ENCODE measurements at regions not wholly inside any gene's neighbourhood (a gene's known extent, or its start where the extent isn't known, plus 50 kb on each side); places are given as distances from the start of the nearest gene placed in this dataset.

DNA sequence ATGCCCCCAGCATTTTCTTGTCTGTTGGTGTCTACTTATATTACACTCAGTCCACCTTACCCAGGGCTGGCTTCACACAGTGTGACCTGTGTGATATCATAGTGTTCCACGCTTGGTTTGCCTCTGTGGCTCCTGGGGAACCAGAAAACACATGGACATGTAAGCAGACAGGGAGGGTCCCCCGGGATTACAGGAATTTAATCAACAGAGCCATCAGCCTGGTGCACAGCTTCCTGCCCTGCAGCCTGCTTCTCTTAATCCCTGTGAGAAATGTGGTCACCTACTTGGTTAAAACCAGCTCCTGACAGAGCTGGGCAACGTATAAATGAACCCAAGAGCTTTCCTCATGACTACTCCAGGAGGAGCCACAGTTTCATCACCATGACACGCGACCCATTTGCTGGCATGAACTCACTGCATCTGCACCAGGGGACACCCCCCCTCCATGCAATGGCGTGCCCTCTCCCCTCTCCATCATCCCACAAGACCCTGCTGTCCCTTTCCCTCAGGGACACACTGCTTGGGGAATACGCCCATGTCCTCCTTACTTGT is 152.1 kb downstream of the UQCRFS1 start:
- TF ChIP-seq, protein P1, sequence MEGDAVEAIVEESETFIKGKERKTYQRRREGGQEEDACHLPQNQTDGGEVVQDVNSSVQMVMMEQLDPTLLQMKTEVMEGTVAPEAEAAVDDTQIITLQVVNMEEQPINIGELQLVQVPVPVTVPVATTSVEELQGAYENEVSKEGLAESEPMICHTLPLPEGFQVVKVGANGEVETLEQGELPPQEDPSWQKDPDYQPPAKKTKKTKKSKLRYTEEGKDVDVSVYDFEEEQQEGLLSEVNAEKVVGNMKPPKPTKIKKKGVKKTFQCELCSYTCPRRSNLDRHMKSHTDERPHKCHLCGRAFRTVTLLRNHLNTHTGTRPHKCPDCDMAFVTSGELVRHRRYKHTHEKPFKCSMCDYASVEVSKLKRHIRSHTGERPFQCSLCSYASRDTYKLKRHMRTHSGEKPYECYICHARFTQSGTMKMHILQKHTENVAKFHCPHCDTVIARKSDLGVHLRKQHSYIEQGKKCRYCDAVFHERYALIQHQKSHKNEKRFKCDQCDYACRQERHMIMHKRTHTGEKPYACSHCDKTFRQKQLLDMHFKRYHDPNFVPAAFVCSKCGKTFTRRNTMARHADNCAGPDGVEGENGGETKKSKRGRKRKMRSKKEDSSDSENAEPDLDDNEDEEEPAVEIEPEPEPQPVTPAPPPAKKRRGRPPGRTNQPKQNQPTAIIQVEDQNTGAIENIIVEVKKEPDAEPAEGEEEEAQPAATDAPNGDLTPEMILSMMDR (IDR thresholded peaks at IDR 0.05; ENCODE audit: low read depth, low read length): no peak
- DNase-seq (ENCODE audit: extremely low read depth, low read depth): no peak

DNA sequence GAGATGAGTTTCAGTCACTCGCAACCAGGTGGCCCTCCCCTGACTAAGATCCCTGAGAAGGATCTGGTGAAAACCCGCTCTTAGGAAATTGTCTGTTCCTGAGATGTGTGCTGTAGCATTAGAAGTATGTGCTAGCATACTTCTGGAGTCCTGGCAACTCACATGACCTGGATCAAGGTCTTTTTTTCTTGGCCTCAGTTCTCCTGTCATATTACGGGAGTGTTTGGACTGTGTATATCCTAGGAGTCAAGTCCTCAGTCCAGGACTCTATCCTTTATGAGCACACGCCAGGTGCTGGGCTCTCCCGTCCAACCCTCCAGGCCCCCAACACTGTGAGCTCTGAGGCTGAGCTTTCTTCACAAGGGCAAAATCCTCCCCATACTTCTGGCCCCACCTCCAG is 156.4 kb downstream of the UQCRFS1 start:
- DNase-seq (ENCODE audit: extremely low read depth, low read depth): no peak
- TF ChIP-seq, protein P1 (IDR thresholded peaks at IDR 0.05; ENCODE audit: low read depth, low read length): no peak

DNA sequence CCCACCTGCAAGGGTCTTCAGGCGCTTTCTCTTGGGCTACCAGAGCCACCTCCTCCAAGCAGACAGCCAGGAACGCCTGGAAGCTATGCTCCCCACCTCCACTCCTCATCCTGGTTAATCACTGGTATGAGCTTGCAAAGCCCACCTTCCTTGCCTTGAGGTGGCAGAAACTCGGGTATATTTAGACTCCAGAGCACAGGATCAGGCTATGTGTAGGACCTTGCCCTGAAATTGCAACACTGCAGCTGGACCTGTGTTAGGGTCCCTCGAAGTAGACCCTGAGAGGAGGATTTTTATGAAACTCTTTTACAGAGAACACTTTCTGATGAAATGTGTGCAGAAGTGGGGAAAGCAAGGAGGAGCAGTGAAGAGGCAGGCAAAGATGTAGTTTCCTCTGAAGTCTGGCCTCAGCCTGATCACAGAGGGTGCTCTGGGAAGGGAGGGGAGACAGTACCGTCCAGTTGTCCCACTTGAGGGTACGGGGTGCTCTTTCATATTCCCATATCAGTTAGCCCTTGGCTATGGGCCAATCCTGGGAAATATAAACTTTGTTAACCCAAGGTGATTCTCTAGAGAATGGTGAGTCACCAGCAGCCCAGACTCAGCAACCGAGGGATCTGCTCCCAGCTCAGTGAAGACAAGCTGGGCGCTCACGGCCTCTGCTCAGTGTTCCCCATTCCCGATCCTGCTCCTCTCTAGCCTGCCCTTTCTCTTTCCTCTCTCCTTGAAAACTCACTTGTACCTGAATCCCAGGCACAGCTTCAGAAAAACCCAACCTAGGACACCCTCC is 157.9 kb downstream of the UQCRFS1 start:
- TF ChIP-seq, protein P1 (IDR thresholded peaks at IDR 0.05; ENCODE audit: low read depth, low read length): no peak
- DNase-seq (ENCODE audit: extremely low read depth, low read depth): no peak

DNA sequence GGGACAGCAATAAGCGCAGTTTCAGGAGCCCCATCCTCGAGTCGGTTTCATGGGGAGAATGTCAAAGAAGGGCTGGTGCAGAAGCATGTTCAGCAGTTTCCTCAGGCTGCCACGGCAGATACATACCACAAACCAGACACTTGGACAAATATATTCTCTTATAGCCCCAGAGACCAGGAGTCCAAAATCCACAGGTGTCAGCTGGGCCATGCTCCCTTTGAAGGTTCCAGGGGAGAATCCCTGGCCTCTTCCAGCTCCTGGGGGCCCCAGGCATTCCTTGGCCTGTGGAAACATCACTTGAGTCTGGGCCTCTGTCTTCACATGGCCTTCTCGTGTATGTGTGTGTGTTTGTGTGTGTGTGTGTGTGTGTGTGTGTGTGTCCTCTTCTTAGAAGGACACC is 164.1 kb downstream of the UQCRFS1 start:
- TF ChIP-seq, protein P1 (IDR thresholded peaks at IDR 0.05; ENCODE audit: low read depth, low read length): no peak
- no peak for DNase-seq (ENCODE audit: extremely low read depth, low read depth)

DNA sequence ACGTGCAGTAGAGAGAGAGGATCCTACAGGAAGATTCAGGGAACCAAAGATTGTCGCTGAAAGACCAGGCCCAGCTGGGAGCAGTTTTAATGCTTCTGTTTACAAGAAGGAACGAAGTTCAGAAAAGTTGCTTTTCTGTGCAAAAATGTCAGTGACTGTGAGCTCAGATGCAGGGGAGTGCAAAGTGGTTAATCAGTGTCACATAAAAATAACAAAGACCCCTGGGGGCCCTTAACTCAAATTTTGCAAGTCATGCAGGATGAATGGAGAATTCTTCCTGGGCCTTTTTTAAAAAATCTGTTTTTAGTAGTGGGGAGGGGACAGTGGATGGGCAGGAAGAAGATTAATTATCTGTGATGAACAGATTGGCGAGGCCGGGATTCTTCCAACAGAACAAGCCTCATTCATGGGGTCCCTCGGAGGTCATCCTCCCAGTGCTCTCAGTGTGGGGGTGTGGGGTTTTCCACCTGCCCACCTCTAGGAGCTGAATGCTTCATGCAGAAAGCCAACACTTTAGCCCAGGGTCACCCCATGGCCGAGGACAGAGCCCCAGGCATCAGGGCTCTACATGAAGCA is 167.2 kb downstream of the UQCRFS1 start:
- DNase-seq (ENCODE audit: extremely low read depth, low read depth): no peak
- TF ChIP-seq, protein P1 (IDR thresholded peaks at IDR 0.05; ENCODE audit: low read depth, low read length): no peak

DNA sequence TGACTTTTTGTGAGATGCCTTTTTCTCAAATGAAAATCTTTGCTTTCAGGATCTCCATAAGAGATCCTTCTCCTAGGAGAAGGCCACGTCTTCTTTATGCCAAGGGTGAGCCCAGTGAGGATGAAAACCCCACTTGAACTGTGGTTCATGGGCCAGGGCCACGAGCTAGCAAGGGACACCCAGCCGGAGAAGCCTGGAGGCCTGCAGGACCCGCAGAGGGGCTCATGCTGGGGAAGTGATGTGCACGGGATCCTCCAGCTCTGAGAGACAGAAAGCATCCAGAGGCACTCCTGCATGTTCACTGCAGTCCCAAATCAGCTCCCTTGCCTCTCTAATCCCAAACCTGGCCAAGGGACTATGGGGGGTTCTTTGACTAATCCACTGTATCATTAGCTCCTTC is 168.9 kb downstream of the UQCRFS1 start:
- TF ChIP-seq, protein P1 (IDR thresholded peaks at IDR 0.05; ENCODE audit: low read depth, low read length): no peak
- no peak for DNase-seq (ENCODE audit: extremely low read depth, low read depth)

DNA sequence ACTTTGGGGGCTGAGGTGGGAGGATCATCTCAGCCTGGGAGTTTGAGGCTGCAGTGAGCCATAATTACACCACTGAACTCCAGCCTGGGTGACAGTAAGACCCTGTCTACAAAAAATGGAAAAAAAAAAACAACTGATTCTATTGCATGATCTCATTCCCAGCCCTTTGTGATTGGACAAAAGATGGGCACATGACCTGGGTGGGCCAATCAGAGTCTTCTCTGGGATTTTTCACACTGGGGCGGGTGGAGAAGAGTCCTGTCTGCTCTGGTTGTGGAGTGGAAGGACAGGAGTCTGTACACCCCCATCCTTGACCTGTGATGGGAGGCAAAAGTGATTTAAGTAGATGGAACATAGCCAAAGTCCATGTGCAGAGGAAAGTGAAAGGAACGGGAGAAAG is 170.5 kb downstream of the UQCRFS1 start:
- no peak for DNase-seq (ENCODE audit: extremely low read depth, low read depth)
- TF ChIP-seq, protein P1 (IDR thresholded peaks at IDR 0.05; ENCODE audit: low read depth, low read length): no peak

All from AG09319 (cell line).